GM19463 (cell line): ENCODE measurements at regions not wholly inside any gene's neighbourhood (a gene's known extent, or its start where the extent isn't known, plus 50 kb on each side); places are given as distances from the start of the nearest gene placed in this dataset.

Experiments used
- ATAC-seq: cut with Tn5 transposase; IDR thresholded peaks from one replicate; pipeline ENCODE4 v1.9.1; 2021; ENCODE audit warnings: mild to moderate bottlenecking, moderate library complexity; ENCODE audit not compliant: unreplicated experiment

DNA sequence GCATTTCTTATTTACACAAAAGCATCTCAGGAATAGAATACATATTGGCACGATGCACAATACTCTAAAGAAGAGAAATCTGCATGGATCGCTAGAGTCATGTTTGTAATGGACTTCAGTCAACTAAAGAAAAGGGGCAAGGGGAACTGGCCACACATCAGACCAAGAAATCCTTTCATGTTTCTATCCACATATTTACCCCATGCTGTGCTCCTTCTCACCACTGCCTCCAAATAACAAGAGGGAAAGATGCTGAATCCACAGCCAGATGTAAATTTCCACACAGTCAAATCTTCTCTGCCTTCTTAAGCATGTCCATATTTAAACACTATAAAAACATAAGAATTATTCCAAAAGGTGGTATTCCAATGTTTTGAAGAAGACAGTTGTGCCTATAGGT is 67.6 kb downstream of the COX18 start:
- no peak for ATAC-seq

DNA sequence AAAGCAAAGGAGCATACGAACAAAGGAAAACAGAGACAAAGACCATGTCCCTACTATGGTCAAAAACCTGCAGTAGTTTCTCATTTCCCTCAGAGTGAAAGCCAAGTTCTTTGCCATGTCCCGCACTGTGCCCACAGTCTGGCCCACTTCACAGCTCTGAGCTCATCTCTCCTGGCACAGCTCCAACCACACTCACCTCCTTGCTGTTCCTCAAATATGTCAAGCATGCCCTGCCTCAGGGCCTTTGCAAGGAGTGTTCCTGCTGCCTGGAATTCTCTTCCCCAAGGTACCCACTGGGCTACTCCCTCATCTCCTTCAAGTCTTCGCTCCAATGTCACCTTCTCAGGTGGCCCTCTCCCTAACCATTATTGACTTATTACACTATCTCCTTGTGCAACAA is 72.1 kb downstream of the COX18 start:
- no peak for ATAC-seq

DNA sequence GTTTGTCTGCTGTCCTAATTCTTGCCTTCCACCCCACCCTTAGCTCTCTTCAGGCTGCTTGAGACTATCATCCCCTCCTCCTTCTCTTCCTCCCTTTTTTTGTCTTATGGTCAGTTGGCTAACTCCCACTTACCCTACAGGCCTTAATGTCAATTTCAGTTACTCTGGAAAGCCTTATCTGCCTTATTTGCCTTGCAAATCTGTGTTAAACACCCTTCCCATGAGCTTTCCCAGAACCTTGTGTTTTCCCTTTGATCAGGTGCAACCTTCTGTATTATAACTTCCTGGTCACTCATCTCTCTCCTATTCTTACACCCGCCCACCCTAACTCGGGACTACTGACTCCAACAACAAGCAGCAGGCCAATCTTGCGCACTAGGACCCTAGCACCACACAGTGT is 74.8 kb downstream of the COX18 start:
- ATAC-seq = no peak

DNA sequence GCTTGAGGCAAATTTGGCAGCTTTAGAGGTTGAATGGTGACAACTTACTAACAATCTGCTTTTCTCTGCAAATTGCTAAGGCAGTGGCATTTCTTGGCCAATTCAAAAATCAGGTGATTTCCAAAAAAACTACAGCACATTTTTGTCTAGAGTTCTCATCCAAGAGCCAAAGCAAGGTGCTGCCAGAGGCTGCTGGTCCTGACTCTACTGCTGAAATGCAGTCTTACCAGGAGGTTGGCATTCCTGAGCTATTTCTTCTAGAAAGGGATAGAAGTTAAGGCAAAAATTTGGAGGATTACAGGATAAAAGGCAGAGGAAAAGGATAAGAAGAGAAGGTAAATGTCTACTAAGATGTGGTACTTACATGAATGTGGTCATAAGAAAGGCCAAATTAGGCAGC is 75.6 kb downstream of the COX18 start:
- no peak for ATAC-seq

DNA sequence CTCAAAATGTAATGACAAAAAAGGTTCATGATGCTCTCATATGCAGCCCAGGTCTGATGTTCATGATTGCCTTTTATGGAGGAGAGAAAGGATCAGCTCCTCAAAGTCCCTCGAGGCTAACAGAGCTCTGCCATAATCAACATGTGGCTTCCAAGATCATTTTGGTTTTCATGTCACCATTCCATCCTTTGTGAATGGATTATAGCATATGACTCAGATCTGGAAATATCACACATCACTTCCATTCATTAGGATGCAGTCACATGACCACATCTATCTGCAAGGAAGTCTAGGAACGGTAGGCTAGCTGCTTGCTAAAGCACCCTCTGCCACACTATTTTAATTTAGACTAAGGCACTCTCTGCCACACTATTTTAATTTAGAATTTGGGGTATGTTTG is 77.6 kb downstream of the COX18 start:
- ATAC-seq = no peak

DNA sequence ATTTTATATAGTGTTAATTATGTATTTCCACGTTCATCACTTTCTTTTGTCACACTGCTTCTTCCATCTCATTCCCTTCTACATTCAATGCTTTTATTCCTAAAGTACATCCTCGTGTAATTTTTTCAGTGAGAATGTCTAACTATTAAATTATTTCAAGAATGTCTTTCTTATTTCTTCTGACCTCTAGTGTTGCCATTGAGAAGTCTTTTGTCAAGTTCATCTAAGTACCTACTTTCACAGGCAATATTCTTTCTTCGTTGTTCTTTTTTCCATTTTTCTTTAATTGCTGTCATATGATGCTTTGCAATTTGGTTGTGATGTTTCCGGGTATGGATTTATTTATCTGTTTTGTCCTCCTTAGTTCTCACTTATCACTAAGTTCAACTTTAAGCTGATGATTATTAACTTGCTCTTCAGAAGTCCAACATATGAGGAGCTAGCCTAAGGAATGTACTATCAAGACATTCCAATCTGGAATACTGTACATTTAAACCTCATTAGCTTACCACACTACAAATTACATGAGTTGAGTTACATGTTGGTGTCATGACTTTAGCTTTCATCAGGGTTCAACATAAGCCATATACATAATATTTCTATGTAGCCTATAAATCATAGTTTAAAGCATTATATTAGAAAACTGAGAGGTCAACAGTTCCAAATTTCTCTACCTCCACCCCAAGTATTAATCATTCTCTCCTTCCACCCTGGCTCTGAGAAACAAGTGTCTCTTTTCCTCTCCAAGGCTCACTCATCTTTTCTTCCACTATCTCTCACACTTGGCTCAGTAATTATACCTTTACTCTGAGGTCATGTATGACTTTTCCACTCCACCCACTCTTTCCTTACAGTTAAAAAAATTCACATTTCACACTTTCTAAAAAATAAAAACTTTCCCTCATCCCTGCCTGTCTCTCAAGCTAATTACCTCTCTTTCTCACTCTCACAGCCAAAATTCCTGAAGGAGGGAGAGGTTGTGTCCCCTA is 81.5 kb downstream of the COX18 start:
- ATAC-seq = no peak

DNA sequence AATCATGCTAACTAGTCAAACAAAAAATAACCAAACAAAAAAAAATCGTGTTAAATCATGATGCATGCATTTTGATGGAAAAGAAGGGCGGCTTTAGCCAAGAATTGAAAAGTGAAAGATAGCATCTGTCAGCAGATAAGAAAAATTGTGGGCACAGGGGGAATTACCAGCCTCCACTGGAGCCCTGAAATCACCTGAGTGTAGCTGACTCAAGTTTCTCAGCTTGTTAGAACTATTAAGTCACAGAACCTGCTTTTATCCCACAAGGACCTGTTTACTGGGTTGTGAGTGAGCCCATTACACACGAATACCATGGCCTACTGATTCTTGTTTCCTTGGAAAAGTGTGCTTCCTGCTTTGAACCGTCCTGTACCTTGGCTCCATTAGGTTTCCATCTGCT is 85.2 kb downstream of the COX18 start:
- no peak for ATAC-seq

DNA sequence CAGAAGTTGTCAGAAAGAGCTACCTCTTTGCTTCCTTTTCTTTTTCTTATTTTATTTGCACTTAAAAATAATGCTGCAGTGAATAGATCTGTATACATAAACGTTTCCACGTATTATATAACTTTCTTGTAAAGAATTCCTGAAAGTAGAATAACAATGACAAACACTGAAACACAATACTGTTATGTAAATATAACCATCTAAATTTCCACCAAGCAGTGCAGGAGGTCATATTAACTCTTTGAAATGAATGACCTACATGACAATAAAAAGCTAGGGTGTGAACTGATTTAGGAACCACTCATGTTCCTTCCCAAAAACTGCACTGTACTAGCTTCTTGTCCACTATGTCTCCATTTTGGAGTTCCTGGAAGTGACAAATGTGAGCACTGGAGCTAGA is 85.8 kb downstream of the COX18 start:
- ATAC-seq = no peak

DNA sequence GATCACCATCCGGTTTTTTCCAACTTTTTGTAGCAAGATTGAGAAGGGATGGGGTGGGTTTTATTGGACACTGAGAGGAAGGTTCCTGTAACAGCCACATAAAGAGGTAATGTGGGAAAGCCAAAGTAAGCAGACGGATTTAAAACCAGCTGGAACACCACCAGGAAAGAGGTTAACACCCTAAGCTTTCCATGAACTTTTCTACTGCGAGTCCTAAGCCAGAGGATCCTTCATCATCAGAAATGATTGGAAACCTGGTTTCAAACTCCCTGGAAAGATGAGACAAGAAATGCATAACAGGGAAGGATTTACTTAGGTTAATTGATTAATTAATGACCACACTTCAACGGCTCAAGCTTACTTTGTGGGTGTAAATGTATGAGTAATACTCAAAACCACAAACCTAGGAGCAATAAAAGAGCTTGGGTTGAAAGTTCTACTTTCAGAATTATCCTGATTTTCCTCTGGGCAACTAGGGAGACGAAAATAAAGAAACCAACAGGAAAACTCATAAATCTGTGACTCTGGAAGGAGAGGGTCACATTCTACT is 91.5 kb downstream of the COX18 start:
- no peak for ATAC-seq

DNA sequence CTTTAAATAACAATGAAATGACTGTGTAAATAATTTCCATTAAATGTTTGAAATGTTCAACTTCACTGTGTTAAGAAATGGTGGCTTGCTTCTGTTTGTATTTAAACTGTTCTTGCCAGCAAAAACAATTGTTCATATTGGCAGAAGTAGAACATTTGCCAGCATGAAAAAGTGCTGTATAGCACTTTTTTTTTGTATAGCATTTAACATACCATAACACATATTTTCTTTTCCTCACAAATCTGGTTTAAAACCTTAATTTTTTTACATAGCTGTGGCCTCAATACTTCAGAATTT is 94.1 kb downstream of the COX18 start:
- no peak for ATAC-seq

DNA sequence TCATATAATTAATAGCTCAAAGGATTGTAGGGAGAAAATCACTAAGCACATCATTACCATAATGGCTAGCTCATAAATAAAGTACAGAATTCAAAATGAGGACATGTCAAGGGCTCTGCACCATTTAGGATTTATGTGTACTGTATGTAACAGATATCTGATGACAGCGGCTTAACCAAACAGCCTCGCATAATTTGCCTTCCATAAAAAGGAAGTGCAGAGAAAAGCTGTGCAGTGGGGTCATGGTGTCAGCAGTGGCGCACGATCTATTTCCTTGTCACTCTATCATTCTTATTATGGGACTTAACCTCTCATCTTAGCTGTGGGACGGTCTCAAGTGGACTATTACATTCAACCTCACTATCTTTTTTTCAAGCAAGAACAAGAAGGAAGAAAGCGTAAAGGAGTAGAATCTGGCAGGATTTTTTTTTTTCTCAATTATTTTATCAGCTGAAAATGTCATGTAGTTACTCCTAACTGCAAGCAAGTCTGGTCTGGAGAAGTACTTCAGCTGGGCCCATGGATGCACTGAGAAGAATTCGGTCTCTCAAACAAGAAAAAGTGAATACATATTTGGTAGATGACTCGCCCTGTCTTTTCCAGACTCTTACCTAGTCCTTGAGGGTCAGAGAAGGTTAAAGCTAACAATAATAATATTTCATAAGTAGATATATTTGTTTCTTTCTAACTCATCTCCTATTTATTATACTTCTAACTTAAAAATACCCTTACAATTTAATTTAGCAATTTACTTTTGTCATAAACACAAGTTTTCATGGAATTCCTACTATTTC is 94.6 kb downstream of the COX18 start:
- no peak for ATAC-seq

DNA sequence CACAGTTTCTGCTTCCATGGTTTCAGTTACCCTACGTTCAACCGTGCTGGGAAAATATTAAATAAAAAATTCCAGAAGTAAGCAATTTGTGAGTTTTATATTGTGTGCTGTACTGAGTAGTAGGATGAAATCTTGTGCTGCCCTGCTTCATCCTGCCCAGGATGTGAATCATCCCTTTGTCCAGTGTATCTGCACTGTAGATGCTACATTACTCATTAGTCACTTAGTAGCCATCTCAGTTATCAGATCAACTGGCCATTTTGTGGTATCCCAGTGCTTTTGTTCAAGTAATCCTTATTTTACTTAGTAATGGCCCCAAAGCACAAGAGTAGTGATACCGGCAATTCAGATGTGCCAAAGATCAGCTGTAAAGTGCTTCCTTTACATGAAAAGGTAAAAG is 97.9 kb downstream of the COX18 start:
- ATAC-seq = no peak

DNA sequence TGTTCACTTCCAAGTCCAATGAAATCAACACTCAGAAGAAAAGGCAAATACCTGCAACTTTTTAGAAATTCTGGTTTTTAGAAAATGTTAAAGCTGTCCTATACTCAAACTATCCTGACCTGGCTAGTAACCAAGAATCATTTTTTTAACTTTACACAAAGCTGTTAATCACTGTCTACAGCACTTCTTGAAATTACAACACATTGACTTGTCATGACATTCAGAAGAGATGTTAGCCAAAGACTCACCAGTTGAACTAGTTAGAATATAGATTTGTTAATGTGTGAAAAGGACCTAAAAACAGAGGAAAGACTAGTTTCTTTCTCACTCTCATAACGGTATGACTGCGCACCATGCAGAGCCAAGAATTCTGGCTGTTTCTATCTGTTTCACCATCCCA is 98.8 kb downstream of the COX18 start:
- no peak for ATAC-seq

DNA sequence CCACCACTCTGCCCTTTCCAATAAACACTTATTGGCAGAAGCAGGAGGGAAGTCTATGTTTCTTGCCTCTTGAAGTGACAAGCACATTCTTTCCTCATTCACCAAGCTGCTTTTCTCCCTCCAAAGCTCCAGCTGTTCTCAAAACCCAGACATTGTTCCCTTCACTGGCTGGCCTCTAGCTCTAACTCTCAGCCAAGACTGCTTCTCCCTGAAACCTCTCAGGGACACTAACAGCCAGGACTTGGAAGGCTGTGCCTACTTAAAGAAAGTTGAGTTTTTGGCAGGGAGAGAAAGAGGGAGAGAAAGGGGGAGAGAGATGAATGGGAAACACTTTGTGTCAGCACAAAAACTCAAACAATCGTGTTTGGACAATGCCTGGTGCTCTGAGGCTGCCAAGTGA is 99.5 kb downstream of the COX18 start:
- no peak for ATAC-seq

DNA sequence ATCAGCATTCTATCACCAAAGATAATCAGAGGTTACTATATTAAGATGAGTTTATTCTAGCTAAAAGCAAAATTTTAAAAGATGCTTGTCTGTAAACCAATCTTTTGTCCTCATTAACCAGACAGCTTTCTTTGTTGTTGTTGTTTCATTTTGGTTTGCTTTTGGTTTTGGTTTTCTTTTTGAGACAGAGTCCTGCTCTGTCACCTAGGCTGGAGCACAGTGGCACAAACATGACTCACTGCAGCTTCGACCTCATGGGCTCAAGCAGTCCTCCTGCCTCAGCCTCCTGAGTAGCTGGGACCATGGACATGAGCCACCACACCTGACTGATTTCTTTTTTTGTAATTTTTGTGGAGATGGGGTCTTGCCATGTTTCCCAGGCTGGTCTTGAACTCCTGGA is 102.9 kb downstream of the COX18 start:
- ATAC-seq = no peak

DNA sequence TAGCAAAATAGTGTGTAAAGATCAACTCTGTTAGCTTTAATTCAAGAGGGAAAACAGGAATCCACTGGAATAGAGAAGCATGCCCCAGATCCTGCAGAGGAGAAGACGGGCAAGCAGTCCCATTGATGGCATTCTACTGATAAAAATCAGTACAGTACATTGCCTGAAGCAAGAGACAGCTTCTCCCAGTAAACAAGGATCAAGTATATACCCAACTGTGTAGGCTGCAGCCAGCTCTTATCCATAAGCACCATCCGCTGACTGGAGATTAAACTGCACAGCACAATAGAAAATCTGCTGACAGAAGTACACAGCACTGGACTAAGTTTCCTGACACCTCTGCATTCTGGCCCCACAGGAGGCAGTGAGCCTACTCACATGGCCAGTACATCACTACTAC is 110.1 kb downstream of the COX18 start:
- no peak for ATAC-seq

DNA sequence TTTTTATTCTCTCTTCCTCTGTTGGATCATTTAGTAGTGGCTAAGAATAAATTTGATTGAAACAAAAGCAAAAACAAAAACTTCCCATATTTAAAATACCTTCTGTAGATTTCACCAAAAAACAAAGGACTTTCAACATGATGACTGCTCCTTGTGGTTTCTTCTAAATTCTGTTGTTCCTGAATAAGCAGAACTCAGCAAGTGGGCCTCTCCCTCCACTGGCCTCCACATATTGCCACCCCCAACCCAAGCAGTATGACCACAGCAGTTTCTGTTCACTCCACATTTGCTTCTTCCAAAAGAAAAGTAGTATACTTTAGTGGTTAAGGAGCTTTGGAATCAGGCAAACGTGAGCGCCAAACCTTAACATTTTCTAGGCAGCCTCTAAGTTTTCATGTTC is 114.7 kb downstream of the COX18 start:
- no peak for ATAC-seq

DNA sequence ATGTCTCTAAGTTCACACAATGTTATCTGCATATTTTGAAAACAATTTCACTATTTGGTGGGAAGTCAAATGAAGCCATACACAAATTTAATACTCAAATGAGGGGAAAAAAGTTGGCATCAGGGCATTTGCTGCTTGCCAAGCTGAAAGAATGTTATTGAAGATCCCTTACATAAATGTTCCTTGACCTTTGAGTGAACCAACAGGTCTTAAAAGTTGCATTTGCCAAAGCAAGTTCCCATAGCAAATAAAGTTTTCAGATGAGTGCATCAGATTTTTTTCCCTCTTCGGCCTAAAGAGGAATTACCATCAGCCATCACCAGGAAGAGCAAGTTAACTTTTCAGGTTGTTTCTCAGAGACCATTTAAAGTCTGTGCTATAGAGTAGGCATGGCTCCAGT is 115.9 kb downstream of the COX18 start:
- ATAC-seq = no peak

DNA sequence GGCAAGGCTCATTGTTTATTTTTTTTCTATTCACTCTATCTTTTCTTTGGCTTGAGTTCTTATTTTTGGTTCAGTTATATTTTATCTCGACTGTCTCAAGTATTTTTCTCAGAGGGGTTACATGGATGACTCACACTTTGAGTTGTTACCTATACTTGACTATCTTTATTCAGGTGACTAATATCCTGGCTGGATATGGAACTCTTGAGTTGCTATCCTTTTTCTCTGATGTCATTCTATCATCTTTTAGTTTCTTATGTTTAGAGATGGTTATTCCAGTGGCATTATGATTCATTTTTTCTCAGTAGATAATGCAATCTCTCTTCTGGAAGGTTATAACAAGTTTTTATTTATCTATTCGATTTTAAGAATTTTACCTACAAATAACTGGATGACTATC is 117.9 kb downstream of the COX18 start:
- ATAC-seq = no peak

DNA sequence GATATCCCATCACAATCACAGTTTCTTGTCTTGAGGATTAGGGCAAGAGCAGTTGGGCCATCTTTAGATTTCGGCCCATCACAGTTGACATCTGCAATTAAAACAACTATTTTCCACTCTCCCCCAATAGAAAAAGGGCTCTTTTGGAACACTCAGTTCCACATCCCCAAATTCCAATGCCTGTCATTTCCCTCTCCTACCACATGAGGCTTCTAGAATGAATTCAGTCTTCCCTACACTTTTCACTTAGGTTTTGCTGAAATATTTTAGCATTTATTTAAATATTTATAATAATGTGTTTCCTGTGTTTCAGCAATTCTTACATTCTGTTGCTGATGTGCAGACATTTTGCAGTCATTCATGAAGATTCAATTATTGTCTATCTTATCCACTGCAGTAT is 118.4 kb downstream of the COX18 start:
- no peak for ATAC-seq

DNA sequence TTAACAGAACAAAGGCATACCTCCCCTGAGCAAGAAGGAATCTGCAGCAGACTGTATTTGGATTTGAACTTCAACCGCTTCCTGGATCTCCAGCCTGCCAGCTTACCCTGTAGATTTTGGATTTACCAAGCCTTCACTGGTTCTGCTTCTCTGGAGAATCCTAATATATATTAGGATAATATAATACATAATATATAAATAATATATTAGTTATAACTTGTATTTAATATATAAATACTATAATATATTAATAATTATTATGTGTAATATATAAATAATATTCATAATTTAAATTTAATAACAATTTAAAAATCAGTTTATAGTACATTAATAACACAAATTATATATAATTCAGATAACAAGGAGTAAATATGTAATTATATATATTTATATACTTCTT is 121.4 kb downstream of the COX18 start:
- no peak for ATAC-seq

DNA sequence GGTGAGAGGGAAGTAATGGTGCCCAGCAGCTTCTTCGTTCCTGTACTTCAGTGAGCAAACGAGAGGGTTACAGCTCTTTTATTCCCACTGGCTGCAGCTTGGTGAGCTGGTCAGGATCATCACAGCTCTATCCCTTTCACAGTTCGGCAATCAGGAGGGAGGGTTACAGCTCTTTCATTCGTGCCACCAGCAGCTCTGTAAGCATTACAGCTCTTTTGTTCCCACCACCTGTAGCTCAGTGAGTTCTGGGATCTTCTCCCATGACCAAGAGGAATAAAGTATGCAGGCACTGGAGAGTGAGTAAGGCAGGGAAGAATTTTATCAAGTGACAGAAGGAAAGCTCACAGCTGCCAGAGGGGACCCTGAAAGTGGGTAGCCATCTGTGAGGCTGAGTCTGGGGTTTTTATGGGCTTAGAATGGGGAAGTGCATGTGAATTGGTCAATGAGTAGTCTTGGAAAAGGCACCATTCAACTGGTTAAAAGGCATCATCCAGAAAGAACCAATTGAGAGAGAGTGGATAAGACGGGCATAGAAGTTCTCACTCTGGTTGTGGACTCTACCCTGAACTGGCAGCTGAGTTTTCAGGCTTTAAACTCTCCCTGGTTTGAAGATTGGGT is 123.7 kb downstream of the COX18 start:
- no peak for ATAC-seq
